ENCODE measurements at regions not wholly inside any gene's neighbourhood (a gene's known extent, or its start where the extent isn't known, plus 50 kb on each side); places are given as distances from the start of the nearest gene placed in this dataset.

DNA sequence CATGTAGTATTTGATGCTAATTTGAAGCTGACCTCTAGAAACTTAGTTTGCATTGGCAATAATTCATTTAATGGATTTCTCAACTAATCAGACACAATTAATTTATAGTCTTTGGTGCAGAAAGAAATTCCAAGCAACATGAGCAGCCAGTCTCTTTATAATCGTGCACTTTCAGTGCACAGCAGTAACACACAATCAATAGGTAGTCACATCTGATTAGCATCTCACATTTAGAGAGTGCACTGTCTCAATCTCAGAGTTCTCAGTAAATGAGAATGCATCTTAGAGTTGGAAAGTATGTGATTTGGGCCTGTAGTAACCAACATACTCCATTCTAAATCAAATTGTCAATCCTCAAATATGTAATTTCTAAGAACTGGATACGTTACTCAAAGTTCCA is 377.6 kb downstream of the POM121L12 start:
- no peak overlapping the region for H3K4me3 ChIP-seq (replicated peaks; ENCODE audit: low read depth, low read length)
- DNase-seq (ENCODE audit: extremely low read depth, low read depth): no peak
- TF ChIP-seq, protein P1, sequence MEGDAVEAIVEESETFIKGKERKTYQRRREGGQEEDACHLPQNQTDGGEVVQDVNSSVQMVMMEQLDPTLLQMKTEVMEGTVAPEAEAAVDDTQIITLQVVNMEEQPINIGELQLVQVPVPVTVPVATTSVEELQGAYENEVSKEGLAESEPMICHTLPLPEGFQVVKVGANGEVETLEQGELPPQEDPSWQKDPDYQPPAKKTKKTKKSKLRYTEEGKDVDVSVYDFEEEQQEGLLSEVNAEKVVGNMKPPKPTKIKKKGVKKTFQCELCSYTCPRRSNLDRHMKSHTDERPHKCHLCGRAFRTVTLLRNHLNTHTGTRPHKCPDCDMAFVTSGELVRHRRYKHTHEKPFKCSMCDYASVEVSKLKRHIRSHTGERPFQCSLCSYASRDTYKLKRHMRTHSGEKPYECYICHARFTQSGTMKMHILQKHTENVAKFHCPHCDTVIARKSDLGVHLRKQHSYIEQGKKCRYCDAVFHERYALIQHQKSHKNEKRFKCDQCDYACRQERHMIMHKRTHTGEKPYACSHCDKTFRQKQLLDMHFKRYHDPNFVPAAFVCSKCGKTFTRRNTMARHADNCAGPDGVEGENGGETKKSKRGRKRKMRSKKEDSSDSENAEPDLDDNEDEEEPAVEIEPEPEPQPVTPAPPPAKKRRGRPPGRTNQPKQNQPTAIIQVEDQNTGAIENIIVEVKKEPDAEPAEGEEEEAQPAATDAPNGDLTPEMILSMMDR (IDR thresholded peaks at IDR 0.05; ENCODE audit: low read depth, low read length, missing control alignments): no peak

DNA sequence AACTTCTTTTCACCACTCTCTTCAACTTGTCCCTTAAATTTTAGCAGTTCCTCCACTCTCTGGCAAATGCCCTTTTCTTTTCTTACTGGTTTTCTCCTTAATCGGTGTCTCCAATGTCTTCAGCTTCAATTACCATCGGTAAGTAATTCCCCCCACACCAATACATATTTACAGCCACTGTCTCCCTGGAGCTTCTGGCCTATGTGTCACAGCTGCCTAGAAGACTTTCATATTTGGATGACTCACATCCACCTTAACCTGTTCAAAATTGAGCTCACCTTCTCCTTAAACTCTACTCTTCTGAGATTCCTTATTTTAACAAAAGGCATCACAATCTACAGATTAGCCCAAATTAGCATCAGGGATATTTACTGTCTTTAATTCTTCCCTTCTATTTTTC is 380.4 kb downstream of the POM121L12 start:
- TF ChIP-seq, protein P1 (IDR thresholded peaks at IDR 0.05; ENCODE audit: low read depth, low read length, missing control alignments): no peak

DNA sequence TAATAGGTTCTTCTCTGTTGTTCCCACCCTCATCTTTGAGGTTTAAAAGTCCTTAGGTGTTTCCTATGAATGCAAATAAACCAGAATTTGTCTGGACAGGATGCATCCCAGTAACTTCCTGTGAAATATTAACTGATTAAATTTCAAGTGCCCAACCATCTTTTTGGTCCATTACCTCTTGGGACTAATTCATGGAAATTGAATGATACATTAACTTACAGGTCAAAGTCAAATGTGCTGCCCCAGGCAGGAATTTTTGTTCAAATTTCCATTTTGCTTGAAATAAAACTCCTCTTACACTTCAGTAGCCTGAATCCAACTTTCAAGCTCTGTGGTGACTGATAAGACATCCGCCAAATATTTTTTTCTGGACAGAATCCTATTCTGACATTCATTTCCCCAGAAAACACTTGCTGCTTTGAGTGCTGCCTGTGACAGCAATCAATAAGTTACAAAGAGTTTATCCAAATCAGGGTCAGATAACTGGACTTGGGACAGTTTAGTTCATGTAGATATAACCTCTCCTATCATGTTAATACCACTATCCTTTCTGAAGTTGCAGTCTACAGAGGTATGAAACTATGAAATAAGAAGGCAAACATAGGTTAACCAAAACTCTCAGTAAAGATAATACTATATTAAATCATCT is 383.5 kb downstream of the POM121L12 start:
- H3K4me3 ChIP-seq (replicated peaks; ENCODE audit: low read depth, low read length): no peak overlapping the region

More for the DNA sequence above, 380.4 kb downstream of the POM121L12 start:
- no peak for DNase-seq (ENCODE audit: extremely low read depth, low read depth)
- no peak overlapping the region for H3K4me3 ChIP-seq (replicated peaks; ENCODE audit: low read depth, low read length)

DNA sequence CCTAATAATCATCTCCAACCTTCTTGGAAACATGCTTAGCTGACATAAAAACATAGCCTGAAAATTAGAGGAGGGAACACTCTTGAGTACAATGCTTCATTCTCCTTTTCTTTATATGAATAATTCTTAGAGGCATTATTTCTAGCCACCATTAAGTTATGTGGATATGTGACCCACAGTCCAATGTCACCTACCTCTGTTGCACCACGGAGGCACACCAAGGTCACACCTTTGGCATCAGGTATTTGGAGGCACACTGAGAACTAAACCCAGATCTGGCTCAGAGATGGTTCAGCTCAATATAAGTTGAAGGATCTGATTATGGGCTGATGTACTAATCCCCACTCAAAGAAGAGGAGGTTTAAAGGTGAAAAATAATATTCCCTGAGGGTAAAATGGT is 385.1 kb downstream of the POM121L12 start:
- H3K4me3 ChIP-seq (replicated peaks; ENCODE audit: low read depth, low read length): no peak overlapping the region
- TF ChIP-seq, protein P1 (IDR thresholded peaks at IDR 0.05; ENCODE audit: low read depth, low read length, missing control alignments): no peak
- DNase-seq (ENCODE audit: extremely low read depth, low read depth): no peak

More for the DNA sequence above, 383.5 kb downstream of the POM121L12 start:
- TF ChIP-seq, protein P1 (IDR thresholded peaks at IDR 0.05; ENCODE audit: low read depth, low read length, missing control alignments): no peak
- DNase-seq (ENCODE audit: extremely low read depth, low read depth): no peak

DNA sequence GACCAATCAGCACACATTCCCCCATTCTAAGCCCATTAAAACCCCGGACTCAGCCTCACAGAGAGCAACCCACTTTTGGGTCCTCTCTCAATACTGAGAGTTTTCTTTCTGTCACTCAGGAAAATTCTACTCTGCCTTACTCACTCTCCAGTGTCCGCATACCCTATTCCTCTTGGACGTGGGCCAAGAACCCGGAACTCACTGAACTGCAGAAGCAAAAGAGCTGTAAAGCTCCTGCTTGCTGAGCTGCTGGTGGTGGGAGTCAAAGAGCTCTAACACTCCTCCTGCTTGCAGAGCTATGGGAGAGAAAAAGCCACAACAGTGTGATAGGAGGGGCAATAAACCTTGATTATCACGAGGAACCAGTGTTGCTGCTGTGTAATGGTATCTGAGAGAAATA is 386.9 kb downstream of the POM121L12 start:
- DNase-seq (ENCODE audit: extremely low read depth, low read depth): no peak
- no peak overlapping the region for H3K4me3 ChIP-seq (replicated peaks; ENCODE audit: low read depth, low read length)
- TF ChIP-seq, protein P1 (IDR thresholded peaks at IDR 0.05; ENCODE audit: low read depth, low read length, missing control alignments): no peak

DNA sequence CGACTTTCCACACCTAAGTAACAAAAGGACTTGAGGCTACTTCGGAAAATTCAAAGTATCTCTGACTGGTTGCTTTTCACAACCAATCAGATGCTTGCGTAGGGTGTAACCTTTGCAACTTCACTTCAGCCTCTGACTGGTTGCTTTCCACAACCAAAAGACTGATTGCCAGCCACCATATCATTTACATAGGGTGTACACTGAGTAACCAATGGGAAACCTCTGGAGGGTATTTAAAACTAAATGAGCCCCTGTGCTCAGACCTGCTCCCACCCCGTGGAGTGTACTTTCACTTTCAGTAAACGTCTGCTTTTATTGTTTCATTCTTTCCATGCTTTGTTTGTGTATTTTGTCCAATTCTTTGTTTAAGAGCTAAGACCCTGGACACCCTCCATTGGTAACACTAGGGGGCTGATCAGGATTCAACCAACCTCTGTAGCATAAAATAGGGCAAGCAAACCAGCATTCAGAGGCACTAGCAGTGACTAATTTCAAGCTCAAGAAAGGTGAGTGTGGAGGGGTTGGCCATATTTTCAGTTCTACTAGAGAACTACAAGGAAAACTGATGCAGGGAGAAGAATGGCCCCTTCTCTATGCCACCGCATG is 390.8 kb downstream of the POM121L12 start:
- no peak for DNase-seq (ENCODE audit: extremely low read depth, low read depth)
- TF ChIP-seq, protein P1 (IDR thresholded peaks at IDR 0.05; ENCODE audit: low read depth, low read length, missing control alignments): no peak
- no peak overlapping the region for H3K4me3 ChIP-seq (replicated peaks; ENCODE audit: low read depth, low read length)

All from HFF-Myc (cell line).